IPS-18c (cell line): ENCODE measurements at regions not wholly inside any gene's neighbourhood (a gene's known extent, or its start where the extent isn't known, plus 50 kb on each side); places are given as distances from the start of the nearest gene placed in this dataset.

Source experiments
- H3K4me3 ChIP-seq: 2 replicates; pipeline ENCODE4 v1.7.0; 2013; ENCODE audit warnings: low read depth, mild to moderate bottlenecking, low read length, moderate library complexity; ENCODE audit not compliant: insufficient read depth
- H3K9me3 ChIP-seq: one replicate; pipeline ENCODE4 v1.6.1; 2013; ENCODE audit warnings: mild to moderate bottlenecking, low read length, moderate library complexity; ENCODE audit not compliant: control insufficient read depth, insufficient read depth

- no peaks in the 10 kb centered on the region for H3K9me3 ChIP-seq
- no peak overlapping the region for H3K4me3 ChIP-seq
Measured at GRCh38 chr5:81878333-81878732, 93.5 kb upstream of the ATG10 start.

DNA sequence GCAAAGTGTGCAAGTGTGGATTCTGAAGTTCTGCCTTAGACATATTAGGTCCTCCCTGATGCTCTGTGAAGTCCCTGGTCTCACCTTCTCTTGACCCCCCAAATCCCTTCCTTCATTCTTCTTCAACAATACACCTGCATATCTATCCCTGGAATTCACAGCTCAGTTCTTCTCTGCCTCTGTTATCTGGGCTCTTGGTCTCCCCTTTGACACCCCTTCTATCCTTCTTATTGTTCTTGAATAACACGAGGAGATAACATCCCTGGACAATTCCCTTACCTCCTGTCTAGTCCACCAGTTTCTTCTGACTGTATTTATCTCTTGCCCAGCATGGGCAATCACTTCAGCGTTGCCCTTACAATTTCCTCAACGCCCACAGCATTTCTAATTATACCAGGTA lies 104.8 kb upstream of the ATG10 start:
- Histone ChIP-seq H3K9me3 (no peaks in the 10 kb centered on the region), H3K4me3 (no peak overlapping the region)

GRCh38 chr5:81860778-81861177 lies 109.9 kb upstream of the SSBP2 start:
- Histone ChIP-seq H3K9me3 (no peaks in the 10 kb centered on the region), H3K4me3 (no peak overlapping the region)

- Histone ChIP-seq H3K9me3 (no peaks in the 10 kb centered on the region), H3K4me3 (no peak overlapping the region)
Measured at GRCh38 chr5:81859624-81860023, 108.7 kb upstream of the SSBP2 start.

DNA sequence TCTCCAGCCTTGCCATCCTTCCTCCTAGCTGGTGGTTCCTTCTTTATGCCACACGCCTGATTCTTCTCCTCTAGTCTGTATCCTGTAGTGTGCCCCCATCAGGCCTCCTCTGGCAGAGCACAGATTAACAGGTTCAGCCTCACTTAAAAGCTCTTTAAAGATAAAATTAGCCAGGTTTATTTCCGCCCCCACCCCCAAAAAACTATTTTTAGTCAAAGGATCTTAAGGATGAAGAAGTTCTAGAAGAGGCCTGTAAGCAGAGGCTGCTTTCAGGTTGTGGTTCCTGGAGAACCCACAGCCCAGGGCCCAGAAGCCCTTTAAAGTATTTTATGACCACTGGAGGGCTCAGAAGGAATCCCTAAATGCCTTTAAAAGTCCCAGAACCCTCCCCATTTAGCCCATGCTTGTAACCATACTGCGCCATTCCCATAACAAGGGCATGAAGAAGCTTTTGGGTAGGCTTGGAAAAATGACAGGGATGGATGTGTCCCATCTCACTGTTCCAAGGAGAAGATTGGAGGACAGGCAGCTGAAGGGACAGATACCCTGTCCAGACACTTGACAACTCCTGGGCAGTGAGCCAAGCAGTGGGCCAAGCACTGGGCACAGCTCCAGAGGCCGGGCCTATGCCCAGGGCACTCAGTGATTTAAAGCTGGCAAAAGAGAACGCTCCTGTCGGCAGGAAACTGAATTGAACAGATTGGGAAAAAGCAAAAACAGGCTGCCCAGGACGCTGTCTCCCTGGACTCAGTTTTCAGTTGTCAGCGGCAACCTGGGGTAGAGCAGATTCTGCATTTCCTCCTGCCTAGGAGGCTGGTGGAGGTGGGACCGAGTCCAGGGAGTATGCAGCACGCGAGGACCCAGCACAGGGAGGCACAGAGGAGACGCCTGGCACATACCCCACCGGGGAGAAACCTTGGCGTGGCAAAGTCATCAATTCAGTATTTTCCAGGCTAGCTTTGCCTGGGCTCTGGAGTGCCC lies 106.3 kb upstream of the SSBP2 start:
- no peaks in the 10 kb centered on the region for H3K9me3 ChIP-seq
- no peak overlapping the region for H3K4me3 ChIP-seq

DNA sequence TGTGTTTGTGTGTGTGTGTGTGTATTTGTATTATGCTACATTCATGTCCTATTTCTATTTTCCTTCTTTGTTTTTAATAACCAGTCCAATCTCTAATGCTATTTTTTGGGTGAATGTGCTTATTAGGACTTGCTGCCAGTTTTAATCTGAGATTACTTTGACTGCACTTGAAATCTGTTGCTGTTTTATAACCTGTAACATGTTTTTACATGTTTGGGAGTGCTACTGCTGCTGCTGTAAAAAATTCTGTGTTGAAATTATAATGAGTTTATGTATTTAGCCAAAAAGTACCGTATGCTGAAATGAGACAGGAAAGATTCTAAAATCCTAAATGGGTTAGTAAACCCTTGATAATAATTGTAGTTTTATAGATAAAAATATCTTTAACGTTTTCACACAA lies 104.7 kb upstream of the SSBP2 start:
- Histone ChIP-seq H3K4me3 (no peak overlapping the region), H3K9me3 (no peaks in the 10 kb centered on the region)

DNA sequence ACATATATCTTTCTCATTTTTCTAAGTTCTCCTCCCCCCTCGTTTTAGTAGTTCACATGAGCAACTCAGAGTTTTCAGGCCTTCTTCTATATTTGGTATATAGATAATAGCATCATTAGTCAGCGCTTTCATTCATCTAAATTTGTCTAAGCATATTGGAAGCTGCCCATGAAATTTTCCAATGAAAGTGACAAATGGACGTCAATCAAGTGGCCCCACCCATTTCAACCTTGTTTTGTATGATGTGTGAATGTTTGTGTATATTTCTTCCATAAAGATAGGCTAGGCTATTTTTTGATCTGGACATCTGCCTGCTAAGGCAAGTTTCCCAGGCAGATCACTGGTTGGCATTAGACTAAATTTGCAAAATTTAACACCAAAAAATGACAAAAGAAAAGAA lies 104.0 kb upstream of the SSBP2 start:
- Histone ChIP-seq H3K4me3 (no peak overlapping the region), H3K9me3 (no peaks in the 10 kb centered on the region)

GRCh38 chr5:81854485-81854884 lies 103.6 kb upstream of the SSBP2 start:
- Histone ChIP-seq H3K9me3 (no peaks in the 10 kb centered on the region), H3K4me3 (no peak overlapping the region)

DNA sequence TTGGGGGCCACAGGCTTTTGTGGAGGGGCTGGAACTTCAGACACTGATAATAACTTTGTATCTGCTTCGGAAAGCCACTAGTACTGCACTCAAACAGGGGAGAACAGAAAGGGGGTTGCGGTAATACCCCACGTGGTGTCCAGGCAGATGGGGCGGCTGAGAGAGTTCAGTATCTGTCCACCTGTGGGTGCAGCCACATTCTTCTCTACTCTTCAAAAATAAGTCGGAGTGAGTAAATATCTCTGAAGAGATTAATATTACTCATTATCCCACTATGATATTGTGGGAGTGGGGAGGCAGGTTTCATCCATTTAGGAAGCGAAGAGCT lies 102.1 kb upstream of the SSBP2 start:
- H3K4me3 ChIP-seq: peak overlapping the region; percentile 24; the same call in 1 of the 2 replicates

DNA sequence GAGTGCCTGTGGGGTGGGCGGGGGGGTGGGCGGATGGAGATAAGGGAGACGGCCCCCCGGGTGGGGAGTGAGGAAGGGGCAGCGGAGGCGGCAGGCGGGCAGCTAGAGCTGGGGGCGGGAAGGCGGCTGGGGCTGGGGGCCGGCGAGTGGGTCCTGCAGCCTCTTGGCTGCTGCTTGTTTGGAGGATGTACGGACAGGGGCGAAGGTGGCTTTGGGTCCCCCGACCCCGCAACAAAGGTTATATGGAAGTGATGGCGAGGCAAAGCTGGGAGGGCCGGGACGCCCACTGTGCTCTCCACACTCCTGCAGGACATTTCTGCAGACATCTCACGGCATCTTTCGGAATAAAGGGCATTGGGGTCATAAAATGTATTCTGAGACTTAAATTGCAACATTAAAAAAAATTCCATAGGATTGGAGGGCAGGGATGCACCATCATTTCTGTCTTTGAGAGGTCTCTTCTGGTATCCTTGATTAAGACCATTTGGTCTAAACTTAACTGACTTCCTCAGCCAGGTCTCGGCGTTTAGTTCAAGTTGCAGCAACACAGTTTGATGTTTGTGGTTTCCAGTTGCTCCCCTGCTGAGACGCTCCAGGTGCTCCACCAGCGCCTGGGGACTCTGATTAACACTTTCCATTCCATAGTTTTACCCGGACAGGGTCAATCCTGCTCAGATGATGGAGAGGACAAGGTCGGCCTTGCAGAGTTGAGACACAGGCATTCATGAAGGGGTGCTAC lies 101.6 kb upstream of the SSBP2 start:
- H3K4me3 ChIP-seq: peak overlapping the region; percentile 46
- H3K9me3 ChIP-seq: no peaks in the 10 kb centered on the region

More for the DNA sequence above, 102.1 kb upstream of the SSBP2 start:
- H3K9me3 ChIP-seq: no peaks in the 10 kb centered on the region

- no peaks in the 10 kb centered on the region for H3K9me3 ChIP-seq
- H3K4me3 ChIP-seq: peak overlapping the region; percentile 46; the same call in 1 of the 2 replicates
Measured at GRCh38 chr5:81851481-81852178, 100.7 kb upstream of the SSBP2 start.

DNA sequence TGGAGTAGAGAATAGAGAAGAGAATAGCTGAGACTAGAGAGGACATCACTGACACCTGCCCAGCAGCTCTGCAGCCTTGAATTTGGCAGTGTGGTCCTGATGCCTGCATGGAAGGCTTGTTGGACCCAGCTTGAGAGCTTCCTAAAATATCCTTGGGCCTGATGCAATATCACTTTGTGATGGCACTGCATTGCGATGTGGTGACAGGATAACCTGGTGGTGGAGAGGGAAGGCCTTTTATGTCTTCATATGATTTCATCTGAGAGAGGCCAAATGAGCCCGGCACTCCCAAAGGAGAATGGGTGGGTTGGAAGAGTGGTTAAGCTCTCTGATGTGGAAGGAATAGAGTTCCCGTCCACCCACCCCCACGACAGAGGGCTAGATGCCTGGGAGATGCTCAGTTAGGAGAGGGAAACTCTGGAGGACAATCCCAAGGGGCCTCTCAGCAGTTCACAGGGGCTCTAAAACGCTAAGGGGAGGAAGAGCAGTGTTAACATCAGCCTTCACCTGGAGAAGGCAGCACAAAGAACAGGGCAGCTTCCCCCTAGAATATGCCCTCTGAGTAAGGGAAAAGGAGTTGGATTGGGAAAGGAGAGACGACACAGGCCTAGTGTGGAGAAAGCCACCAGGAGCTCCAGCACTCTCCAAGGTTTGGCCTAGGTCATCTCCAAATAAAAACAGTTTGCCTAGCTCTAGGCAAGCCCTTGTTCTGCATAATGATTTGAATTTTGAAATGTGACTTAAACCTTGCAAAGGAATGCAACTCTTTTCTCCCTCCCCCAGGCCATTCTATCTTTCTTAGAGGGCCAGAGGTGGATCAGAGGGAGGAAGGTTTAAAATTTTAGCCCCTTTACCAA lies 99.8 kb upstream of the SSBP2 start:
- H3K4me3 ChIP-seq: peak overlapping the region; percentile 11; the same call in 1 of the 2 replicates
- no peaks in the 10 kb centered on the region for H3K9me3 ChIP-seq

DNA sequence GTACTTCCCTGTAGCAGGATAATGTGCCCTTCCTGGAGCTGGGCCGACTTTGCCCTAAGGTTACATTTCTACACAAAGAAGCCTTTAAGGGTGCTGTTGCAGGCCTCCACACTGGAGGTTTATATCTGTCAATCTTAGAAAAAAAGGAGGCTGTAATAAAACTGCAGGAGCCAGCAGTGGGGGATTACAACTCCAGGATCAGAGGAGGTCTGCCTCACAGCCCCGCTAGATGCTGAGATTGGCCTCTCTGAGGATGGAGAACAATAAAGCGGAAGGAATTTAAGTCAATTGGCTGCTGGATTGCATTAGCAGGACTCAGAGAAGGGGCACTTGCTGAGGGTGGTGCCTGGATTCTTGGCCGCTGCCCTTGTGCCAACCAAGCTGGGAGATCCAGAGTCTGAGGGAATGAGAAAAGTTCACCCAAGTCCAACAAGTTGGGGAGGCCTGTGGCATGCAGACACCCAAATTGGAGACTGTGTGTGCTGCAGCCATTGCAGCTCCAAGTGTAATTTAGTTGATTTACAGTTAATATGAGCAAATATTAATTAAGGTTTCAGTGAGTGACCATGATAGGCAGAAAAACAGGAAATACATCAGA lies 99.0 kb upstream of the SSBP2 start:
- H3K9me3 ChIP-seq: no peaks in the 10 kb centered on the region
- H3K4me3 ChIP-seq: no peak overlapping the region

- no peaks in the 10 kb centered on the region for H3K9me3 ChIP-seq
- no peak overlapping the region for H3K4me3 ChIP-seq
Measured at GRCh38 chr5:81848362-81848880, 97.5 kb upstream of the SSBP2 start.

DNA sequence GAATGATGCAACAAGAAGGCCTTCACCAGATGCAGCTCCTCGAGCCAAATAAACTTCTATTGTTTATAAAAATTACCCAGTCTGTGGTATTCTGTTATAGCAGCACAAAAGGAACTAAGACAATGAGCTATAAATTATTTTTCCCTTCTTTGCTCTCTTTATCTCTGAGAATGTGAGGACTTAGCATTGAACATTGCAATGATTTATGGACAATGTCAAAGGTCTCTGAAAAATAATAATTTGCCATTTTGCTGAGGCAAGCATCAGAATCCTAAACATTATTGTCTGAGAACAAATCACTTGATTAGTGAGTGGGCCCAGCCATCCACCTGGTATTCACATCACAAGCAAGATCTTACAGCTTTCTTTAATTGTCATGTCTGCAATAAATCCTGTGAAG lies 95.4 kb upstream of the SSBP2 start:
- no peaks in the 10 kb centered on the region for H3K9me3 ChIP-seq

GRCh38 chr5:81843845-81844244 lies 92.9 kb upstream of the SSBP2 start:
- Histone ChIP-seq H3K9me3 (no peaks in the 10 kb centered on the region), H3K4me3 (no peak overlapping the region)

More for the DNA sequence above, 95.4 kb upstream of the SSBP2 start:
- H3K4me3 ChIP-seq: no peak overlapping the region
